ENCODE measurements at regions not wholly inside any gene's neighbourhood (a gene's known extent, or its start where the extent isn't known, plus 50 kb on each side); places are given as distances from the start of the nearest gene placed in this dataset.

DNA sequence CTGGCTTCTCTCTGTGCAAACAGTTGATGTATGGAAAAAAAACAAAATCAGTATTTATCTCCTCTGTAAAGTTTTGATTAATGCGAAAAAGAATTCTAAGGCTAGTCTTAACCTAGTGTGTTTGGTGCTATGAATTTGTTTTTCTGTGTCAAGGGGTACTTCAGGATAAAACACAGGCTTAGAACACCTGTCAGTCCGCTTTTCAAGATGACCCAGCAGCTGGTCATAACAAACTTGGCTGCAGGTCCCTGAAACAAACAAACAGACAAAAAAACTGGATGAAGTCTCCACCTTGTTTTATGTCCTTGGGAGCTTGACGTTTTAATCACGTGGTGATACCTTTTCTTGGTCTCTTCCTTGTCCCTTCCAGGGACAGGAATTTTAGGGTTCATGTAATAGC, 689.3 kb downstream of the UQCRFS1 start:
- TF ChIP-seq POLR2AphosphoS5 (IDR thresholded peaks at IDR 0.05) (no peak), CTCF (IDR thresholded peaks at IDR 0.05) (no peak), POLR2A (IDR thresholded peaks at IDR 0.05) (no peak)
- no peak for DNase-seq (ENCODE audit: low spot score in 2 of 2)
- intact Hi-C loops (cut with DNase I; ENCODE audit: low total_unique reads) = no loop called here

GRCh38 chr19:28522545-28522922, 690.4 kb downstream of the UQCRFS1 start:
- no peaks in the 10 kb centered on the region for H3K9me3 ChIP-seq
- no peaks in the 10 kb centered on the region for H3K27me3 ChIP-seq
- no peaks in the 10 kb centered on the region for H3K4me1 ChIP-seq
- no peak overlapping the region for H3K4me3 ChIP-seq
- intact Hi-C loops (cut with DNase I; ENCODE audit: low total_unique reads) = no loop called here
- H3K27ac ChIP-seq = no peak overlapping the region
- no peak for DNase-seq (ENCODE audit: low spot score in 2 of 2)
- H3K36me3 ChIP-seq = no peaks in the 10 kb centered on the region
- TF ChIP-seq POLR2A (IDR thresholded peaks at IDR 0.05) (no peak), CTCF (IDR thresholded peaks at IDR 0.05) (no peak), POLR2AphosphoS5 (IDR thresholded peaks at IDR 0.05) (no peak)

More for the DNA sequence above, 689.3 kb downstream of the UQCRFS1 start:
- Histone ChIP-seq H3K36me3 (no peaks in the 10 kb centered on the region), H3K4me1 (no peaks in the 10 kb centered on the region), H3K9me3 (no peaks in the 10 kb centered on the region), H3K27ac (no peak overlapping the region), H3K27me3 (no peaks in the 10 kb centered on the region), H3K4me3 (no peak overlapping the region)

GRCh38 chr19:28521614-28522544, 691.1 kb downstream of the UQCRFS1 start:
- Histone ChIP-seq H3K27me3 (no peaks in the 10 kb centered on the region), H3K9me3 (no peaks in the 10 kb centered on the region), H3K4me1 (no peaks in the 10 kb centered on the region), H3K4me3 (no peak overlapping the region), H3K27ac (no peak overlapping the region), H3K36me3 (no peaks in the 10 kb centered on the region)
- DNase-seq (ENCODE audit: low spot score in 2 of 2) = no peak
- TF ChIP-seq CTCF (IDR thresholded peaks at IDR 0.05) = no peak
- TF ChIP-seq POLR2AphosphoS5 (IDR thresholded peaks at IDR 0.05) = no peak
- TF ChIP-seq POLR2A (IDR thresholded peaks at IDR 0.05) = no peak
- intact Hi-C loops (cut with DNase I; ENCODE audit: low total_unique reads) = no loop called here

- TF ChIP-seq POLR2A (IDR thresholded peaks at IDR 0.05) = no peak
- no peak for TF ChIP-seq CTCF (IDR thresholded peaks at IDR 0.05)
- no peak for TF ChIP-seq POLR2AphosphoS5 (IDR thresholded peaks at IDR 0.05)
- Histone ChIP-seq H3K27me3 (no peaks in the 10 kb centered on the region), H3K4me3 (no peak overlapping the region), H3K4me1 (no peaks in the 10 kb centered on the region), H3K27ac (no peak overlapping the region), H3K36me3 (no peaks in the 10 kb centered on the region), H3K9me3 (no peaks in the 10 kb centered on the region)
- no peak for DNase-seq (ENCODE audit: low spot score in 2 of 2)
- intact Hi-C loops (cut with DNase I; ENCODE audit: low total_unique reads) = no loop called here
Measured at GRCh38 chr19:28520998-28521568, 691.9 kb downstream of the UQCRFS1 start.
